ENCODE measurements at regions not wholly inside any gene's neighbourhood (a gene's known extent, or its start where the extent isn't known, plus 50 kb on each side); places are given as distances from the start of the nearest gene placed in this dataset.

GRCh38 chr20:52805296-52805571 lies 166.9 kb upstream of the TSHZ2 start:
- H3K27me3 Mint-ChIP-seq (ENCODE audit: low read depth, poor library complexity), result peaks cover 7% of the 10 kb centered on the region
- TF ChIP-seq CTCF (IDR thresholded peaks at IDR 0.05), result no peak
- no peaks in the 10 kb centered on the region for H3K9me3 Mint-ChIP-seq
- no peak overlapping the region for H3K4me3 Mint-ChIP-seq
- no peaks in the 10 kb centered on the region for H3K36me3 Mint-ChIP-seq (ENCODE audit: low read depth)
- no peak overlapping the region for H3K27ac Mint-ChIP-seq
- H3K4me1 Mint-ChIP-seq, result peaks cover 34% of the 10 kb centered on the region
- no peak for DNase-seq

- Mint-ChIP-seq H3K27me3 (ENCODE audit: low read depth, poor library complexity) (peaks cover 7% of the 10 kb centered on the region), H3K4me1 (peaks cover 33% of the 10 kb centered on the region), H3K36me3 (ENCODE audit: low read depth) (no peaks in the 10 kb centered on the region), H3K27ac (no peak overlapping the region), H3K4me3 (no peak overlapping the region), H3K9me3 (no peaks in the 10 kb centered on the region)
- TF ChIP-seq CTCF (IDR thresholded peaks at IDR 0.05), result no peak
- DNase-seq, result no peak
Observed at GRCh38 chr20:52804497-52805295, 167.5 kb upstream of the TSHZ2 start.

GRCh38 chr20:52801628-52802006 lies 170.5 kb upstream of the TSHZ2 start:
- peaks cover 10% of the 10 kb centered on the region for H3K27me3 Mint-ChIP-seq (ENCODE audit: low read depth, poor library complexity)
- H3K4me1 Mint-ChIP-seq, result peaks cover 24% of the 10 kb centered on the region
- no peaks in the 10 kb centered on the region for H3K9me3 Mint-ChIP-seq
- no peak for TF ChIP-seq CTCF (IDR thresholded peaks at IDR 0.05)
- DNase-seq, result no peak
- H3K36me3 Mint-ChIP-seq (ENCODE audit: low read depth), result no peaks in the 10 kb centered on the region
- H3K4me3 Mint-ChIP-seq, result no peak overlapping the region
- no peak overlapping the region for H3K27ac Mint-ChIP-seq

- Mint-ChIP-seq H3K4me1 (peaks cover 18% of the 10 kb centered on the region), H3K27me3 (ENCODE audit: low read depth, poor library complexity) (peaks cover 10% of the 10 kb centered on the region), H3K36me3 (ENCODE audit: low read depth) (no peaks in the 10 kb centered on the region), H3K4me3 (no peak overlapping the region), H3K9me3 (no peaks in the 10 kb centered on the region), H3K27ac (no peak overlapping the region)
- no peak for TF ChIP-seq CTCF (IDR thresholded peaks at IDR 0.05)
- no peak for DNase-seq
Observed at GRCh38 chr20:52800734-52801627, 171.2 kb upstream of the TSHZ2 start.

GRCh38 chr20:52799130-52799529 lies 173.0 kb upstream of the TSHZ2 start:
- Mint-ChIP-seq H3K4me1 (no peaks in the 10 kb centered on the region), H3K4me3 (no peak overlapping the region), H3K27ac (no peak overlapping the region), H3K36me3 (ENCODE audit: low read depth) (no peaks in the 10 kb centered on the region), H3K9me3 (no peaks in the 10 kb centered on the region), H3K27me3 (ENCODE audit: low read depth, poor library complexity) (peaks cover 10% of the 10 kb centered on the region)
- no peak for TF ChIP-seq CTCF (IDR thresholded peaks at IDR 0.05)
- DNase-seq, result no peak

Data from nephron progenitor cell (in vitro differentiated cells).